GM13976 (cell line): ENCODE measurements at regions not wholly inside any gene's neighbourhood (a gene's known extent, or its start where the extent isn't known, plus 50 kb on each side); places are given as distances from the start of the nearest gene placed in this dataset.
A peak's percentile ranks its signal among the peaks of the same experiment; 100 is the strongest.

Experiments used
- DNase-seq: peaks from one replicate; pipeline ENCODE4 v3.0.0; 2012; ENCODE audit warnings: low spot score
- in situ Hi-C: fragments of 300-500 bp; cut with MboI; formaldehyde crosslinking; loops from one replicate; pipeline ENCODE4 v1.12.0; 2022; ENCODE audit warnings: low sequenced_read_pairs, mixed read lengths, inconsistent platforms; ENCODE audit not compliant: unreplicated experiment
- TF ChIP-seq, protein P1 (sequence below): IDR thresholded peaks from 2 replicates; pipeline ENCODE4 v1.5.1; 2012; ENCODE audit warnings: borderline replicate concordance, mild to moderate bottlenecking; ENCODE audit not compliant: insufficient read depth; ENCODE audit errors: extremely low read depth, missing control alignments, control extremely low read depth

DNA sequence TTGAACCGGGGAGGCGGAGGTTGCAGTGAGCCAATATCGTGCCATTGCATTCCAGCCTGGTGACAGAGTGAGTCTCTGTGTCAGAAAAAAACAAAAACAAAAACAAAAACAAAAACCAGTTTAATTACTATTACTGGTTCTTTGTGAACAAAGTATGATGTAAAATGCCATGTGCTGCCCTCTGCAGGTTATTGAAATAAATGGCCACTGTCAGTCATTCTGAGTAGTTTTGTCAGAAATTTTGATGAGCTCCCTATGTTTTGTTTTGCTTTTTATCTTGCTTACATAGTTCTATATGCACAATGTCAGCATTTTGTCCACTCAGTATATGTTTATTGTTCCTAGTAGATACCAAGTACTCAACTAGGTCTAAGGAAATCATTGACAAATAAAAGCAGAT, 423.6 kb upstream of the CHST9 start:
- no peak for DNase-seq
- in situ Hi-C loops: no loop called here

DNA sequence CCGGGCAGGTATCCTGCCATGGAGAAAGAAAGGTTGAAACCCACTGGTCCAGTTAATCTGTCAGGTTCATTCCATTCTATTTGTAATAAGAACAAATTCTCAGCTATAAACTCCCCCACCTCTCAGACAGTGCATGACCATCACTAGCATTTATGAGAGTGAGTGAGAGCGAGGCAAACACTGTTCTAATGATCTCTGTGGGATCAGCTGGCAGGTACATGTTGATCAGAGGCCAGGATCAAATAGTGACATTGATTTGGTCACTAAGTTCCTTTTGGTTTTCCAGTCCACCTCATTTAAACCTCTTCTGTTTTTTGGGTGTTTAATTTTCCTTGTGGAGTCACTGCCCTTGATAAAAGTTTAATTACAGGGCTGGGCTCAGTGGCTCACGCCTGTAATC, 423.1 kb upstream of the CHST9 start:
- TF ChIP-seq, protein P1, sequence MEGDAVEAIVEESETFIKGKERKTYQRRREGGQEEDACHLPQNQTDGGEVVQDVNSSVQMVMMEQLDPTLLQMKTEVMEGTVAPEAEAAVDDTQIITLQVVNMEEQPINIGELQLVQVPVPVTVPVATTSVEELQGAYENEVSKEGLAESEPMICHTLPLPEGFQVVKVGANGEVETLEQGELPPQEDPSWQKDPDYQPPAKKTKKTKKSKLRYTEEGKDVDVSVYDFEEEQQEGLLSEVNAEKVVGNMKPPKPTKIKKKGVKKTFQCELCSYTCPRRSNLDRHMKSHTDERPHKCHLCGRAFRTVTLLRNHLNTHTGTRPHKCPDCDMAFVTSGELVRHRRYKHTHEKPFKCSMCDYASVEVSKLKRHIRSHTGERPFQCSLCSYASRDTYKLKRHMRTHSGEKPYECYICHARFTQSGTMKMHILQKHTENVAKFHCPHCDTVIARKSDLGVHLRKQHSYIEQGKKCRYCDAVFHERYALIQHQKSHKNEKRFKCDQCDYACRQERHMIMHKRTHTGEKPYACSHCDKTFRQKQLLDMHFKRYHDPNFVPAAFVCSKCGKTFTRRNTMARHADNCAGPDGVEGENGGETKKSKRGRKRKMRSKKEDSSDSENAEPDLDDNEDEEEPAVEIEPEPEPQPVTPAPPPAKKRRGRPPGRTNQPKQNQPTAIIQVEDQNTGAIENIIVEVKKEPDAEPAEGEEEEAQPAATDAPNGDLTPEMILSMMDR: no peak
- in situ Hi-C loops: no loop called here
- DNase-seq: no peak

More for the DNA sequence above, 423.6 kb upstream of the CHST9 start:
- TF ChIP-seq, protein P1: peak; percentile 33

DNA sequence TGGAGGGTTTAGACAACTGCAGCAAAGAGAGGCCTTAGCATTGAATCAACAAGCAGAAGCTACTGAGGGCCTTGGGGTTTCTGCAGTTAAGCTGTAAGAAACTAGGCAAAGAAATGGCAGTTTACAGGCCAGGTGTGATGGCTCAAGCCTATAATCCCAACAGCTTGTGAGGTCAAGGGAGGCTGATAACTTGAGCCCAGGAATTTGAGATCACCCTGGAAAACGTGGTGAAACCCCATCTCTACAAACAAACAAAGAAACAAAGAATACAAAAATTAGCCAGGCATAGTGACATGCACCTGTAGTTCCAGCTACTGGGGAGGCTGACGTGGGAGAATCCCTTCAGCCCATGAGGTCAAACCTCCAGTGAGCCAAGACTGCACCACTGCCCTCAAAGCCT, 421.6 kb upstream of the CHST9 start:
- in situ Hi-C loops: no loop called here
- no peak for DNase-seq
- TF ChIP-seq, protein P1: no peak

DNA sequence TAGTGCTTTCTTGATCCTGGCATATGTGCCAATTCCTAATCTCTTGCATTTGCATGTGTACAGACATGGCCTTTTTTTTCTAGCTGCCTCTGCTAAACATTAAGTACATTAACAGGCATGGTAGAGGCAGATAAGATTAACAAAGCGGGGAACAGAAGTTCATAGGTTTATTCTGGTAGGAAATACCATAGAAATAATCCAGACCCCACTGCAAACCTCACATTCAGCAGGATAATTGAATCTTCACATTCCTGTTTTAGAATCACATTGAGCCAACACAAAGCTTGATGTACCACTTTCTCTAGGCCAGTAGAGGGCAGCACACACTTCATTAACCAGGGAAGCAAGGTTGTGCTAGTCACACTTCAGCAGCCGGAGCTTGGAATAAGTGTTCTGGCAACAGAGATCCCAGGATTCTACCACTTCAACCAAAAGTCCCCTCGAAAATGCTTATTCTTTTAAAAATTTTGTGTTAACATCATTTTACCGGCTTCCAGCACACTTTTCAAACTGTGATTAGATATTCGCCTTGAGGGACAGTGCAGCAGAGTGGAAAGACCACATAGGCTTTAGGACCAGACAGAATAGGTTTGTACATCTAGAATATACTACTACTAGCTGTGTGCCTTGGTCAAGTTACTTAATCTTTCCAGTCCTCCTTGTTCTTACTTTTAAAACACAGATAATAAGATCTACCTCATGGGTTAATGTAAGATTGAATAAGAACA, 420.2 kb upstream of the CHST9 start:
- peak; percentile 16 for DNase-seq
- TF ChIP-seq, protein P1: peak; percentile 84
- in situ Hi-C loops: no loop called here

DNA sequence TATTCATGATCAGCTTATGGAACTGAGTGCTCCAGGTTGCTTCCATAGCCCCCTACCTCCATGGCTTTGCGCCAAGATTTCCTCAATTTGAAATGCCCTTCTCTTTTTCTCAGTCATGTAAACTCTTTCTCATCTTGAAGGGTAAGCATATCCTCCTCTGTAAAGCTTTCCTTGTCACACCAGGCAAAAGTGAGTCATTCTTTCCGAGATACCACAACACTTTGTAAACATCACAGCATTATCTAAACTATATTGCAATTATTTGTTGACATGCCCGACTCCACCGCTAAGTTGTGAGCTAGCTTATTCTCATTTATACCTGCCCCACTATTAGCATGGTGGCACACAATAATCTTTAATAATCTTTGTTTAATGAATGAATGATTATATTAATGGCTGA, 419.5 kb upstream of the CHST9 start:
- no peak for DNase-seq
- TF ChIP-seq, protein P1: no peak
- in situ Hi-C loops: no loop called here

DNA sequence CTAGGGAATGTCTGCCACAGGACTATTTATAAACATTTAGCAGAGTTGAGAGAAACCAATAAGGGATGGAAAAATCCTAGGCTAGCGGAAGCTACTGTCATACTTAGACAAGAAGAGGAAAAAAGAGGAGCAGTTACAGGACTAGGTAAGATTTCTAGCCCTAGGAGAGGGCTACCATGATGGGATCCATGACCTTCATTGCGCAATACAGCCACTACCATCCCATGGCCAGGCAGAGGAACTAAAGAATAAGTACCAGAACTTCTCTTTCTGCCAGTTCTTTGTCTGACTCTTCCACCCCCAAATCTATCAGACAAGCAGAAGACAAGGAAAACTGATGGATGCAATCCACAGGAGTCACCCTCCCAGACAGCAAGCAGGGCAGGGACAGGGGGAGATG, 417.0 kb upstream of the CHST9 start:
- in situ Hi-C loops: no loop called here
- TF ChIP-seq, protein P1: no peak
- no peak for DNase-seq
